HG03571 (cell line): ENCODE measurements at regions not wholly inside any gene's neighbourhood (a gene's known extent, or its start where the extent isn't known, plus 50 kb on each side); places are given as distances from the start of the nearest gene placed in this dataset.

Source experiments
- ATAC-seq: cut with Tn5 transposase; IDR thresholded peaks from one replicate; pipeline ENCODE4 v1.9.1; 2021; ENCODE audit not compliant: unreplicated experiment

GRCh38 chr15:95834028-95834804 is 496.3 kb upstream of the NR2F2 start:
- no peak for ATAC-seq

GRCh38 chr15:95836536-95836935 is 494.0 kb upstream of the NR2F2 start:
- no peak for ATAC-seq

GRCh38 chr15:95837341-95838004 is 493.0 kb upstream of the NR2F2 start:
- no peak for ATAC-seq

- ATAC-seq: peak; percentile 78
These were observed 491.1 kb upstream of the NR2F2 start for GRCh38 chr15:95839367-95839782.

- ATAC-seq: no peak
These were observed 490.5 kb upstream of the NR2F2 start for GRCh38 chr15:95840004-95840403.

GRCh38 chr15:95840855-95841254 is 489.6 kb upstream of the NR2F2 start:
- ATAC-seq: no peak

- ATAC-seq: no peak
These were observed 487.9 kb upstream of the NR2F2 start for GRCh38 chr15:95842576-95842975.

- ATAC-seq: no peak
These were observed 487.1 kb upstream of the NR2F2 start for GRCh38 chr15:95843241-95843910.

GRCh38 chr15:95845862-95846515 is 484.5 kb upstream of the NR2F2 start:
- ATAC-seq: no peak

GRCh38 chr15:95848126-95848525 is 482.4 kb upstream of the NR2F2 start:
- no peak for ATAC-seq

GRCh38 chr15:95850837-95851236 is 479.7 kb upstream of the NR2F2 start:
- ATAC-seq: no peak

GRCh38 chr15:95853350-95853749 is 477.1 kb upstream of the NR2F2 start:
- no peak for ATAC-seq

- ATAC-seq: no peak
These were observed 473.3 kb upstream of the NR2F2 start for GRCh38 chr15:95857124-95857757.

- no peak for ATAC-seq
These were observed 472.7 kb upstream of the NR2F2 start for GRCh38 chr15:95857758-95858157.

- no peak for ATAC-seq
These were observed 470.1 kb upstream of the NR2F2 start for GRCh38 chr15:95860406-95860805.

GRCh38 chr15:95864467-95864886 is 466.0 kb upstream of the NR2F2 start:
- ATAC-seq: peak; percentile 88

GRCh38 chr15:95865330-95865739 is 465.2 kb upstream of the NR2F2 start:
- ATAC-seq: no peak

- no peak for ATAC-seq
These were observed 463.6 kb upstream of the NR2F2 start for GRCh38 chr15:95866711-95867440.

- no peak for ATAC-seq
These were observed 462.1 kb upstream of the NR2F2 start for GRCh38 chr15:95868450-95868849.

GRCh38 chr15:95868970-95869369 is 461.5 kb upstream of the NR2F2 start:
- ATAC-seq: no peak
